A673 (cell line): ENCODE measurements at regions not wholly inside any gene's neighbourhood (a gene's known extent, or its start where the extent isn't known, plus 50 kb on each side); places are given as distances from the start of the nearest gene placed in this dataset.

Experiments used
- BruUV-seq: library from RNA; stranded (reverse); fragments of 400-500 nt; replicated peaks from 2 replicates; lab custom pipeline; 2021; lab: Mats Ljungman, UMichigan
- CTCF ChIA-PET: fragments of 300-600 bp; sonication (Branson Sonifier 250); formaldehyde crosslinking; loops from one replicate; lab custom pipeline; 2022; ENCODE audit warnings: antibody characterized with exemption; lab: Charles Lee
- POLR2A ChIA-PET: fragments of 300-600 bp; sonication (Branson Sonifier 250); formaldehyde crosslinking; loops from one replicate; lab custom pipeline; 2022; ENCODE audit warnings: antibody characterized with exemption; ENCODE audit not compliant: low non-redundant PET; lab: Charles Lee
- DNase-seq: peaks from one replicate; pipeline ENCODE4 v3.0.0-alpha.2; 2015; ENCODE audit warnings: low spot score
- H3K27ac ChIP-seq: fragments of 200-600 bp; sonication (generic); 2 replicates; pipeline ENCODE4 v1.5.1; 2016; ENCODE audit warnings: mixed run types, low read depth, mild to moderate bottlenecking, mixed read lengths, antibody characterized with exemption, low read length; ENCODE audit not compliant: poor library complexity, severe bottlenecking
- H3K27me3 ChIP-seq: fragments of 200-600 bp; sonication (generic); replicated peaks from 2 replicates; pipeline ENCODE4 v1.6.1; 2017; ENCODE audit warnings: mixed run types, low read depth, mild to moderate bottlenecking, mixed read lengths, antibody characterized with exemption, low read length; ENCODE audit not compliant: insufficient read depth, poor library complexity
- H3K36me3 ChIP-seq: fragments of 200-600 bp; sonication (generic); 2 replicates; pipeline ENCODE4 v1.6.1; 2016; ENCODE audit warnings: mixed run types, mild to moderate bottlenecking, mixed read lengths, antibody characterized with exemption, low read length; ENCODE audit not compliant: insufficient read depth, poor library complexity, severe bottlenecking
- H3K4me1 ChIP-seq: fragments of 200-600 bp; sonication (generic); 2 replicates; pipeline ENCODE4 v1.6.1; 2017; ENCODE audit warnings: mixed run types, mild to moderate bottlenecking, mixed read lengths, antibody characterized with exemption, low read length; ENCODE audit not compliant: insufficient read depth, poor library complexity, severe bottlenecking
- H3K4me3 ChIP-seq: fragments of 200-600 bp; sonication (generic); 2 replicates; pipeline ENCODE4 v1.5.1; 2016; ENCODE audit warnings: low read depth, mixed run types, mild to moderate bottlenecking, mixed read lengths, low read length; ENCODE audit not compliant: poor library complexity, severe bottlenecking
- H3K9me3 ChIP-seq: fragments of 200-600 bp; sonication (generic); 2 replicates; pipeline ENCODE4 v1.6.1; 2016; ENCODE audit warnings: mixed run types, low read depth, mild to moderate bottlenecking, mixed read lengths, antibody characterized with exemption, low read length; ENCODE audit not compliant: poor library complexity, severe bottlenecking
- EZH2 ChIP-seq: fragments of 200-600 bp; sonication (generic); IDR thresholded peaks from 2 replicates; pipeline ENCODE4 v1.6.1; 2017; ENCODE audit warnings: borderline replicate concordance, low read depth, mild to moderate bottlenecking, mixed read lengths, antibody characterized with exemption, low read length; ENCODE audit not compliant: poor library complexity, severe bottlenecking
- intact Hi-C: fragments of 100-400 bp; cut with micrococcal nuclease; formaldehyde crosslinking; loops from one replicate; pipeline ENCODE4 v1.10.0; 2022; ENCODE audit not compliant: unreplicated experiment
- TF ChIP-seq, protein P1 (sequence below): fragments of 300-800, 200-600 bp; sonication (generic); conservative IDR thresholded peaks from 2 replicates; pipeline ENCODE4 v1.5.1; 2017; ENCODE audit warnings: low read depth, mild to moderate bottlenecking, antibody characterized with exemption, low read length, moderate library complexity, mixed read lengths

DNA sequence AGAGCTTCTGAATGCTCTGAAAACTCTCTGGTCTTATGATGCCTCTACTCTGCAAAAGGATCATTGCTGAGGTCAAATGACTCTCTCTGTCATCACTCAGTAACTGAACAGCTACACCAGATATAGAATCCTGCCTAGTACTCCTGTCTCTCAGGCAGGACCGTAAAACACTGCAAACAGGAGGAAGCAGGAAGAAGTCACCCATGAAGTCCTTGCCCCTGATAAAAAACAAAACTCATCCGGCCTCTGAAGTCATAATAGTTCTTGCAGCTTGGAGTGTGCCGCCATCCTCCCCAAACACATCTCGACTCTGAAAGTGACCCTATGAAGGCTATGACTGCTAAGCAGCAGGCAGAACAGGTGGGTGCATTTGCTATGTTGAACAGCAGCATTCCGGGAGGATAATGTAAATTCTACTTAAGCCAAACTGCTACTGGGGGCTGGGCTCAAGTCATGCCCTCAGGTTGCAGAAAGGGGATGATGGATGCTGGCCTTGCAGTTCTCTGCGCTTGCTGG lies 81.9 kb upstream of the FAM169A start:
- no peak for DNase-seq
- intact Hi-C loops, result no loop called here
- Histone ChIP-seq H3K27ac (no peak overlapping the region), H3K36me3 (no peaks in the 10 kb centered on the region), H3K4me1 (peaks cover 11% of the 10 kb centered on the region), H3K4me3 (no peak overlapping the region), H3K9me3 (no peaks in the 10 kb centered on the region), H3K27me3 (peaks cover 12% of the 10 kb centered on the region)
- no peak for TF ChIP-seq EZH2
- TF ChIP-seq, protein P1, sequence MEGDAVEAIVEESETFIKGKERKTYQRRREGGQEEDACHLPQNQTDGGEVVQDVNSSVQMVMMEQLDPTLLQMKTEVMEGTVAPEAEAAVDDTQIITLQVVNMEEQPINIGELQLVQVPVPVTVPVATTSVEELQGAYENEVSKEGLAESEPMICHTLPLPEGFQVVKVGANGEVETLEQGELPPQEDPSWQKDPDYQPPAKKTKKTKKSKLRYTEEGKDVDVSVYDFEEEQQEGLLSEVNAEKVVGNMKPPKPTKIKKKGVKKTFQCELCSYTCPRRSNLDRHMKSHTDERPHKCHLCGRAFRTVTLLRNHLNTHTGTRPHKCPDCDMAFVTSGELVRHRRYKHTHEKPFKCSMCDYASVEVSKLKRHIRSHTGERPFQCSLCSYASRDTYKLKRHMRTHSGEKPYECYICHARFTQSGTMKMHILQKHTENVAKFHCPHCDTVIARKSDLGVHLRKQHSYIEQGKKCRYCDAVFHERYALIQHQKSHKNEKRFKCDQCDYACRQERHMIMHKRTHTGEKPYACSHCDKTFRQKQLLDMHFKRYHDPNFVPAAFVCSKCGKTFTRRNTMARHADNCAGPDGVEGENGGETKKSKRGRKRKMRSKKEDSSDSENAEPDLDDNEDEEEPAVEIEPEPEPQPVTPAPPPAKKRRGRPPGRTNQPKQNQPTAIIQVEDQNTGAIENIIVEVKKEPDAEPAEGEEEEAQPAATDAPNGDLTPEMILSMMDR, result no peak
- POLR2A ChIA-PET, result no interaction called here
- BruUV-seq, result no TSS peak
- CTCF ChIA-PET, result no interaction called here

DNA sequence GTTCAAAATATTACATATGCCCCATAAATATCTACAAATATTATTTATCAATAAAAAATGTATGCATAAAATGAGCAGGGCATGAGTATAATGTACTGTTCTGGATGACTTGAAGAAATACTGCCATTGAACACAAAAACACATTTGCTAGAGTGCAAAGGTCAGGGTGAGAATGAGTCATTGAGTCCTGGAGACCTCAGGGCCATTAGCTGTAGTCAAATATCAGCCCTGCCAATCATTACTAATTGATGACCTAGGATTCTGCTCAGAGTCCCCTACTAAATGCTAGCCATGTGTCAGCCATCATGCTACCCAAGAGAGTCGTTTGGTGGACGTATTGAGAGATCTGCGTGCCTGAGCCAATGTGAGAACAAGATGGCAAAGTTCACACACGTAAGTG lies 80.3 kb upstream of the FAM169A start:
- CTCF ChIA-PET, result no interaction called here
- no peak overlapping the region for H3K4me3 ChIP-seq
- H3K27ac ChIP-seq, result no peak overlapping the region
- H3K9me3 ChIP-seq, result no peaks in the 10 kb centered on the region
- intact Hi-C loops, result no loop called here
- no peak for DNase-seq
- TF ChIP-seq, protein P1, result no peak
- no peak for TF ChIP-seq EZH2
- POLR2A ChIA-PET, result no interaction called here
- no TSS peak for BruUV-seq
- H3K27me3 ChIP-seq, result peaks cover 12% of the 10 kb centered on the region
- no peaks in the 10 kb centered on the region for H3K36me3 ChIP-seq
- H3K4me1 ChIP-seq, result peaks cover 11% of the 10 kb centered on the region

DNA sequence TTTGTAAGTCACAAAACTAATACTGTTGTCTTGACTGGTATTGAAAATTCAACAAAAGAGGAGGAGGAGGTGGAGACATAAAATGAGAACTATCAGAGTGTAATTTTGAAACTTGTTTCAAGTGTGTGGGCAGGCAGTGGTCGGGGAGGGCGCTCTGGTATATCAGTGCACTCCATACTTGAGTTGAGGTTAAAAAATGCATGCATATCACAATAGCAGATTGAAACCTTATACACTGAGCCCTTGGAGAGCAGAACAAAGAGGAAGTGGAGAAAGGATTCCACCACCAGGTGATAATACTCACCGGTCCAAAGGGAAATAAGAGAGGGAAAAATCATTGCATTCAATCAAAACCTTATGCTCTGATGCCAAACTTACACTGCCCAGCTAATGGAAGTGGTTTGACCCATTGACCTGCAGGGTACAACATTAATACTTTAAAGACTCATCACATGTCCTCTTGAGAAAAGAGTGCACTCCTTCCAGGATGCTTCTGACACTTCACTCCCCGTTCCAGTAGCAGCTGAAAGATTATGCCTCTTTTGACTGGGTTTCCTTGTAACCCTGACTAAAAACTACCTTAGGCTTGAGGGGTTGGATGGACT lies 79.5 kb upstream of the FAM169A start:
- TF ChIP-seq, protein P1, result no peak
- no peak for TF ChIP-seq EZH2
- BruUV-seq, result no TSS peak

More for the DNA sequence above, 79.5 kb upstream of the FAM169A start:
- peaks cover 11% of the 10 kb centered on the region for H3K4me1 ChIP-seq
- CTCF ChIA-PET, result no interaction called here
- H3K9me3 ChIP-seq, result no peaks in the 10 kb centered on the region
- no peak for DNase-seq
- no peak overlapping the region for H3K27ac ChIP-seq
- H3K27me3 ChIP-seq, result peaks cover 12% of the 10 kb centered on the region
- no peak overlapping the region for H3K4me3 ChIP-seq
- no peaks in the 10 kb centered on the region for H3K36me3 ChIP-seq
- POLR2A ChIA-PET, result no interaction called here
- intact Hi-C loops, result no loop called here
